HCT116 (cell line): ENCODE measurements at regions not wholly inside any gene's neighbourhood (a gene's known extent, or its start where the extent isn't known, plus 50 kb on each side); places are given as distances from the start of the nearest gene placed in this dataset.

Experiments
- ATAC-seq: fragments of 200-7000 bp; cut with Tn5 transposase; 2 replicates; pipeline ENCODE4 v1.9.1; 2020; ENCODE audit warnings: mild to moderate bottlenecking, moderate library complexity
- BruUV-seq: library from RNA; stranded (reverse); fragments of 400-500 nt; replicated peaks from 2 replicates; lab custom pipeline; 2021; lab: Mats Ljungman, UMichigan
- CTCF ChIA-PET: fragments of 300-600 bp; sonication (Branson Sonifier 250); formaldehyde crosslinking; loops from one replicate; lab custom pipeline; 2021; ENCODE audit warnings: antibody characterized with exemption; lab: Charles Lee
- POLR2A ChIA-PET: fragments of 300-600, 350-600 bp; sonication (Branson Sonifier 250); formaldehyde crosslinking; loops from one replicate; lab custom pipeline; 2021; ENCODE audit warnings: antibody characterized with exemption; lab: Charles Lee
- RAD21 ChIA-PET, 2 experiments: fragments of 300-600 bp; sonication (Branson Sonifier 250); formaldehyde crosslinking; loops; one replicate each; lab custom pipeline; 2023; ENCODE audit warnings: low total read pairs in 2 of 2; ENCODE audit not compliant: uncharacterized antibody in 2 of 2, unreplicated experiment in 2 of 2, low non-redundant PET in 1 of 2; lab: Charles Lee
- DNase-seq: peaks from one replicate; pipeline ENCODE4 v3.0.0-alpha.2; 2010; ENCODE audit warnings: low read depth, low spot score
- H2AFZ ChIP-seq: fragments of 200-600 bp; shearing (Covaris generic), sonication (generic); 2 replicates; pipeline ENCODE4 v1.6.1; 2017; ENCODE audit warnings: low read depth, mixed run types, mixed read lengths, antibody characterized with exemption, low read length; ENCODE audit not compliant: poor library complexity, severe bottlenecking
- H3K27ac ChIP-seq: 2 replicates; pipeline ENCODE4 v1.5.1; 2012; ENCODE audit warnings: low read depth, low read length
- H3K27me3 ChIP-seq: fragments of 200-600 bp; sonication (generic); 2 replicates; pipeline ENCODE4 v1.6.1; 2016; ENCODE audit warnings: mixed run types, low read length, mixed read lengths; ENCODE audit not compliant: insufficient read depth
- H3K36me3 ChIP-seq, 2 experiments: fragments of 200-500 bp in 1 of 2; fragments of 200-600 bp in 1 of 2; sonication (Bioruptor generic) in 1 of 2; sonication (generic) in 1 of 2; 2 replicates each; pipeline versions ENCODE4 v1.5.1 to v1.6.1; 2014 to 2016; ENCODE audit warnings: low read length in 2 of 2, inconsistent platforms in 1 of 2, mixed read lengths in 1 of 2, mixed run types in 1 of 2; ENCODE audit not compliant: insufficient read depth in 2 of 2, control insufficient read depth in 1 of 2
- H3K4me1 ChIP-seq, 2 experiments: fragments of 200-600 bp in 1 of 2; sonication (generic) in 1 of 2; 2 replicates each; pipeline versions ENCODE4 v1.5.1 to v1.6.1; 2012 to 2017; ENCODE audit warnings: low read length in 2 of 2, inconsistent platforms in 1 of 2, mild to moderate bottlenecking in 1 of 2, mixed read lengths in 1 of 2, mixed run types in 1 of 2, moderate library complexity in 1 of 2; ENCODE audit not compliant: insufficient read depth in 2 of 2, control insufficient read depth in 1 of 2
- H3K4me2 ChIP-seq: fragments of 200-600 bp; sonication (generic); 2 replicates; pipeline ENCODE4 v1.6.1; 2017; ENCODE audit warnings: mixed run types, low read length, mixed read lengths
- H3K4me3 ChIP-seq, 2 experiments: fragments of 200-600 bp in 1 of 2; sonication (generic) in 1 of 2; replicated peaks in 1 of 2; 2 replicates each; pipeline ENCODE4 v1.5.1; 2011 to 2016; ENCODE audit warnings: low read length in 2 of 2, control low read depth in 1 of 2, low read depth in 1 of 2, mild to moderate bottlenecking in 1 of 2, mixed read lengths in 1 of 2, mixed run types in 1 of 2
- H3K79me2 ChIP-seq: fragments of 200-600 bp; sonication (generic); 2 replicates; pipeline ENCODE4 v1.6.1; 2017; ENCODE audit warnings: mild to moderate bottlenecking, mixed run types, low read length, moderate library complexity, mixed read lengths; ENCODE audit not compliant: insufficient read depth
- H3K9ac ChIP-seq: fragments of 200-600 bp; sonication (generic); 2 replicates; pipeline ENCODE4 v1.6.1; 2016; ENCODE audit warnings: low read length, mixed read lengths
- H3K9me2 ChIP-seq: fragments of 200-600 bp; sonication (generic), shearing (Covaris generic); 2 replicates; pipeline ENCODE4 v1.6.1; 2017; ENCODE audit warnings: mixed run types, mild to moderate bottlenecking, moderate library complexity; ENCODE audit not compliant: insufficient read depth
- H3K9me3 ChIP-seq, 2 experiments: fragments of 200-500 bp in 1 of 2; fragments of 200-600 bp in 1 of 2; sonication (Bioruptor generic) in 1 of 2; sonication (generic) in 1 of 2; 2 replicates each; pipeline ENCODE4 v1.6.1; 2014 to 2017; ENCODE audit warnings: low read length in 2 of 2, mixed read lengths in 2 of 2, inconsistent platforms in 1 of 2, low read depth in 1 of 2, mild to moderate bottlenecking in 1 of 2, mixed run types in 1 of 2, moderate library complexity in 1 of 2; ENCODE audit not compliant: control insufficient read depth in 1 of 2, insufficient read depth in 1 of 2
- H4K20me1 ChIP-seq: fragments of 200-600 bp; sonication (generic), shearing (Covaris generic); 2 replicates; pipeline ENCODE4 v1.6.1; 2017; ENCODE audit warnings: mixed run types, mild to moderate bottlenecking, moderate library complexity; ENCODE audit not compliant: insufficient read depth
- ATF3 ChIP-seq: IDR thresholded peaks from 2 replicates; pipeline ENCODE4 v1.6.1; 2012
- CBX3 ChIP-seq: IDR thresholded peaks from 2 replicates; pipeline ENCODE4 v1.6.1; 2012; ENCODE audit warnings: low read depth
- FOSL1 ChIP-seq: IDR thresholded peaks from 2 replicates; pipeline ENCODE4 v1.6.1; 2012; ENCODE audit warnings: low read depth
- JUND ChIP-seq: IDR thresholded peaks from 2 replicates; pipeline ENCODE4 v1.6.1; 2012
- MAX ChIP-seq: IDR thresholded peaks from 2 replicates; pipeline ENCODE4 v1.6.1; 2012
- POLR2AphosphoS5 ChIP-seq: IDR thresholded peaks from 2 replicates; pipeline ENCODE4 v1.6.1; 2011; ENCODE audit warnings: mild to moderate bottlenecking, low read depth, low read length, moderate library complexity
- REST ChIP-seq: IDR thresholded peaks from 2 replicates; pipeline ENCODE4 v1.6.1; 2012; ENCODE audit warnings: low read depth
- TCF7L2 ChIP-seq: IDR thresholded peaks from 2 replicates; pipeline ENCODE4 v1.7.0; 2011; ENCODE audit warnings: borderline replicate concordance, inconsistent platforms; ENCODE audit not compliant: insufficient read depth, insufficient read length; ENCODE audit errors: extremely low read depth
- YY1 ChIP-seq: IDR thresholded peaks from 2 replicates; pipeline ENCODE4 v1.6.1; 2011; ENCODE audit warnings: low read length, low read depth, moderate library complexity, mild to moderate bottlenecking; ENCODE audit not compliant: insufficient replicate concordance; ENCODE audit errors: extremely low read depth
- intact Hi-C: fragments of 100-400 bp; cut with micrococcal nuclease; formaldehyde crosslinking; loops from 2 replicates; pipeline ENCODE4 v1.10.0; 2022

GRCh38 chr2:84299211-84299775, 159.8 kb downstream of the SUCLG1 start:
- H3K36me3 ChIP-seq, result no peaks in the 10 kb centered on the region
- no peaks in the 10 kb centered on the region for H3K79me2 ChIP-seq
- H3K4me2 ChIP-seq, result no peak overlapping the region
- no peak overlapping the region for H3K4me3 ChIP-seq
- RAD21 ChIA-PET, result no interaction called here
- ATAC-seq, result no peak
- no peaks in the 10 kb centered on the region for H3K9me3 ChIP-seq
- no peak overlapping the region for H3K9ac ChIP-seq
- H4K20me1 ChIP-seq, result no peaks in the 10 kb centered on the region
- no peak for DNase-seq
- CTCF ChIA-PET, result no interaction called here
- H3K9me2 ChIP-seq, result no peaks in the 10 kb centered on the region
- BruUV-seq, result no TSS peak
- peaks cover 11 to 30% of the 10 kb centered on the region in 2 experiments for H3K4me1 ChIP-seq
- H3K27me3 ChIP-seq, result no peaks in the 10 kb centered on the region
- POLR2A ChIA-PET, result no interaction called here
- no peak overlapping the region for H2AFZ ChIP-seq
- intact Hi-C loops, result no loop called here
- TF ChIP-seq FOSL1, result no peak
- TF ChIP-seq YY1, result no peak
- no peak for TF ChIP-seq ATF3
- no peak for TF ChIP-seq POLR2AphosphoS5
- H3K27ac ChIP-seq, result no peak overlapping the region

GRCh38 chr2:84297155-84297554, 161.9 kb downstream of the SUCLG1 start:
- peak; percentile 75 for DNase-seq
- Histone ChIP-seq H3K36me3 (no peaks in the 10 kb centered on the region), H3K4me1 (peaks cover 11 to 30% of the 10 kb centered on the region in 2 experiments), H3K79me2 (no peaks in the 10 kb centered on the region), H3K27me3 (no peaks in the 10 kb centered on the region), H3K9me3 (no peaks in the 10 kb centered on the region), H3K9ac (no peak overlapping the region), H4K20me1 (no peaks in the 10 kb centered on the region), H3K4me2 (peak overlapping the region; percentile 55), H3K4me3 (no peak overlapping the region), H3K27ac (no peak overlapping the region), H3K9me2 (no peaks in the 10 kb centered on the region), H2AFZ (no peak overlapping the region)
- ChIA-PET POLR2A (no interaction called here), RAD21 (no interaction called here), CTCF (interaction anchor here (1.0 kb wide), 1 partner anchor 274 kb away, joined by 3 read pairs; no protein-coding TSS in a partner anchor)
- no peak for TF ChIP-seq REST
- peak; percentile 77 for TF ChIP-seq JUND
- TF ChIP-seq TCF7L2, result peak; percentile 33
- TF ChIP-seq MAX, result peak; percentile 57; the same call in 1 of the 2 replicates
- TF ChIP-seq CBX3, result peak; percentile 36; the same call in 1 of the 2 replicates
- no peak; the same call in 1 of the 2 replicates for TF ChIP-seq POLR2AphosphoS5
- TF ChIP-seq FOSL1, result peak; percentile 80
- peak; percentile 91 for ATAC-seq
- intact Hi-C loops, result no loop called here
- no TSS peak for BruUV-seq
